Trophoblast cell (in vitro differentiated cells and primary cell): ENCODE measurements at regions not wholly inside any gene's neighbourhood (a gene's known extent, or its start where the extent isn't known, plus 50 kb on each side); places are given as distances from the start of the nearest gene placed in this dataset.

Experiments
- DNase-seq, 2 donors: peaks; one replicate each; pipeline ENCODE4 v3.0.0-alpha.2; 2016
- H2AFZ ChIP-seq: 2 replicates; pipeline ENCODE4 v1.6.1; 2013; ENCODE audit warnings: low read length, moderate library complexity, mild to moderate bottlenecking; ENCODE audit not compliant: insufficient read depth, poor library complexity
- H2AK5ac ChIP-seq: 2 replicates; pipeline ENCODE4 v1.6.1; 2013; ENCODE audit warnings: mild to moderate bottlenecking, low read length
- H2BK120ac ChIP-seq: 2 replicates; pipeline ENCODE4 v1.6.1; 2013; ENCODE audit warnings: low read length, mild to moderate bottlenecking, moderate library complexity; ENCODE audit not compliant: insufficient read depth, poor library complexity
- H2BK12ac ChIP-seq: 2 replicates; pipeline ENCODE4 v1.6.1; 2013; ENCODE audit warnings: mild to moderate bottlenecking, low read length, moderate library complexity
- H2BK5ac ChIP-seq: 2 replicates; pipeline ENCODE4 v1.6.1; 2013; ENCODE audit warnings: low read length, low read depth, moderate library complexity, mild to moderate bottlenecking; ENCODE audit not compliant: poor library complexity
- H3K14ac ChIP-seq: 2 replicates; pipeline ENCODE4 v1.6.1; 2013; ENCODE audit warnings: mild to moderate bottlenecking, low read length
- H3K18ac ChIP-seq: 2 replicates; pipeline ENCODE4 v1.6.1; 2013; ENCODE audit warnings: mild to moderate bottlenecking, low read length
- H3K23ac ChIP-seq: 2 replicates; pipeline ENCODE4 v1.6.1; 2013; ENCODE audit warnings: low read length
- H3K27ac ChIP-seq: 2 replicates; pipeline ENCODE4 v1.5.1; 2013; ENCODE audit warnings: low read depth, mild to moderate bottlenecking, inconsistent platforms, low read length, moderate library complexity
- H3K27me3 ChIP-seq: 2 replicates; pipeline ENCODE4 v1.6.1; 2013; ENCODE audit warnings: inconsistent platforms, mild to moderate bottlenecking, low read length, moderate library complexity; ENCODE audit not compliant: insufficient read depth
- H3K36me3 ChIP-seq, 2 experiments: 1 replicate in 1 of 2; 2 replicates in 1 of 2; pipeline ENCODE4 v1.6.1; 2013; ENCODE audit warnings: low read length in 2 of 2, mild to moderate bottlenecking in 2 of 2, moderate library complexity in 1 of 2; ENCODE audit not compliant: insufficient read depth in 2 of 2, control insufficient read depth in 1 of 2
- H3K4ac ChIP-seq: 2 replicates; pipeline ENCODE4 v1.6.1; 2013; ENCODE audit warnings: low read depth, mild to moderate bottlenecking, low read length, moderate library complexity
- H3K4me1 ChIP-seq, 2 experiments: 1 replicate in 1 of 2; 2 replicates in 1 of 2; pipeline ENCODE4 v1.6.1; 2013; ENCODE audit warnings: low read length in 2 of 2, mild to moderate bottlenecking in 2 of 2, moderate library complexity in 1 of 2; ENCODE audit not compliant: insufficient read depth in 2 of 2, control insufficient read depth in 1 of 2
- H3K4me2 ChIP-seq: 2 replicates; pipeline ENCODE4 v1.6.1; 2013; ENCODE audit warnings: inconsistent platforms, mild to moderate bottlenecking, low read length, moderate library complexity
- H3K4me3 ChIP-seq: 2 replicates; pipeline ENCODE4 v1.5.1; 2013; ENCODE audit warnings: mild to moderate bottlenecking, low read depth, low read length, inconsistent platforms
- H3K79me1 ChIP-seq: one replicate; pipeline ENCODE4 v1.6.1; 2013; ENCODE audit warnings: low read length
- H3K79me2 ChIP-seq: 2 replicates; pipeline ENCODE4 v1.6.1; 2013; ENCODE audit warnings: low read length, mild to moderate bottlenecking; ENCODE audit not compliant: control insufficient read depth, insufficient read depth, poor library complexity
- H3K9ac ChIP-seq: 2 replicates; pipeline ENCODE4 v1.6.1; 2013; ENCODE audit warnings: mild to moderate bottlenecking, low read length
- H3K9me3 ChIP-seq: 2 replicates; pipeline ENCODE4 v1.6.1; 2013; ENCODE audit warnings: low read depth, mild to moderate bottlenecking, control low read depth, inconsistent platforms, low read length; ENCODE audit not compliant: insufficient read depth
- H4K12ac ChIP-seq: 2 replicates; pipeline ENCODE4 v1.6.1; 2013; ENCODE audit warnings: low read depth, mild to moderate bottlenecking, low read length, moderate library complexity
- H4K8ac ChIP-seq: 2 replicates; pipeline ENCODE4 v1.6.1; 2013; ENCODE audit warnings: low read depth, mild to moderate bottlenecking, low read length, moderate library complexity
- H4K91ac ChIP-seq: one replicate; pipeline ENCODE4 v1.6.1; 2013; ENCODE audit warnings: low read depth, mild to moderate bottlenecking, low read length, moderate library complexity
- WGBS: extraction: QIAGEN DNeasy Blood & Tissue Kit; methylation state at CpG from one replicate; pipeline ENCODE4 v1.1.7; 2013; ENCODE audit warnings: missing lambda C conversion rate; ENCODE audit not compliant: insufficient read length, insufficient coverage; ENCODE audit errors: extremely low coverage; 5-methylcytosine and 5-hydroxymethylcytosine counted together

DNA sequence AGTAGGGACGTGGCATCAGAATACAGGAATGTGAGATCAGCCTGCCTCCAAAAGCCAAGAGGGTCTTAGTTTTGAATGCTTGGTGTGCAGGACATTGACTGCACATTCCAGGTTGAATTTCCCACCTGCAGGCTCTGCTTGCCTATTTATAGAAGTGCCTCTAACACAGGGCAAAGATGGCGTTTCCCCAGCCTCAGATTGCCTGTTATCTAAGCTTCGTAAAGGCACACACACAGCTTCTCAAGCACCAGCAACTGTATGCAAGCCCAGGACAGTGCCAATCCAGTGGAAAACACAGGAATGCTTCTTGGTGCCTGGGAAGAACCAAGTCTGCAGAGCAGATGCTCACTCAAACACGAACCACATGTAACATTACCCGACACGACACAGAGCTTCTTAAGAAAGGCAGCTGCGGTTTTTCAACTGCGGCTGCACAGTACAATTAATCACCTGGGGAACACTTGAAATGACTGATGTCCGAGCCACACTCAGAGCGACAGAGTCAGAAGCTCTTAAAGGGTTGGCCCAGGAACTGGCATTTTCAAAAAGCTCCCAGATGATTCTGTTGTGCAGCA lies 90.0 kb upstream of the ANKRD34C start:
- no peaks in the 10 kb centered on the region for H3K79me1 ChIP-seq
- no peak overlapping the region for H4K12ac ChIP-seq
- no peaks in the 10 kb centered on the region for H3K79me2 ChIP-seq
- H3K9me3 ChIP-seq, result no peaks in the 10 kb centered on the region
- H3K27ac ChIP-seq, result no peak overlapping the region
- no peak overlapping the region for H3K4me3 ChIP-seq
- H2BK120ac ChIP-seq, result no peak overlapping the region
- no CpG with 5 or more reads among the region's 10 CpGs for WGBS
- H2BK5ac ChIP-seq, result no peak overlapping the region
- H3K36me3 ChIP-seq, result no peaks in the 10 kb centered on the region
- no peaks in the 10 kb centered on the region for H3K4me1 ChIP-seq
- H3K14ac ChIP-seq, result no peak overlapping the region
- no peaks in the 10 kb centered on the region for H3K27me3 ChIP-seq
- no peak overlapping the region for H3K18ac ChIP-seq
- no peak overlapping the region for H2BK12ac ChIP-seq
- DNase-seq, result no peak
- H4K91ac ChIP-seq, result no peak overlapping the region
- H4K8ac ChIP-seq, result no peak overlapping the region
- H3K23ac ChIP-seq, result no peak overlapping the region
- no peak overlapping the region for H2AK5ac ChIP-seq
- H2AFZ ChIP-seq, result no peak overlapping the region
- no peak overlapping the region for H3K4me2 ChIP-seq
- H3K4ac ChIP-seq, result no peak overlapping the region
- no peak overlapping the region for H3K9ac ChIP-seq

DNA sequence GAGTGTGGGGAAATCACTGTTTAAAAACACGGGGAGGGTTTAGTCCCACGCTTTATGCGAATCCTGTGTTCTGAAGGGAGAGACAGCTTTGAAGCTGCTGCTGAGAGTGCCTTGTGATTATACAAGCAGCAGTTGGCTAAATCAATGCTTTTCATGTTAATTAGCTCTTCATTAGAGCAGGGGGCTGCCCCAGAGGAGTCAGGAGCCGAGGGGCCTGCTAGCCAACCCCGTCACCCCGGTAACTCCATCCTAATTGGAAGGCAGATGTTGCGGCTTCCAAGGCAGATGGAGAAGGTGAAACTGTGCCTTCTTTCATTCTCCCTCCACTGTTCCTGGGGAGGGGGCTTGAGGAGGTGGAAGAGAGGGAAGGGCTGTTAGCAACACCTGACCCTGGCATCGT lies 92.4 kb upstream of the ANKRD34C start:
- H4K91ac ChIP-seq, result no peak overlapping the region
- no peaks in the 10 kb centered on the region for H3K27me3 ChIP-seq
- DNase-seq, result no peak
- H3K9me3 ChIP-seq, result no peaks in the 10 kb centered on the region
- H3K27ac ChIP-seq, result no peak overlapping the region
- no peak overlapping the region for H3K23ac ChIP-seq
- no peak overlapping the region for H2BK12ac ChIP-seq
- H2BK5ac ChIP-seq, result no peak overlapping the region
- no peak overlapping the region for H4K12ac ChIP-seq
- H4K8ac ChIP-seq, result no peak overlapping the region
- no peaks in the 10 kb centered on the region for H3K36me3 ChIP-seq
- no peaks in the 10 kb centered on the region for H3K79me2 ChIP-seq
- no peak overlapping the region for H2AK5ac ChIP-seq
- H3K4ac ChIP-seq, result no peak overlapping the region
- no peak overlapping the region for H3K4me3 ChIP-seq
- H3K9ac ChIP-seq, result no peak overlapping the region
- H2BK120ac ChIP-seq, result no peak overlapping the region
- H3K4me1 ChIP-seq, result no peaks in the 10 kb centered on the region
- no CpG with 5 or more reads among the region's 8 CpGs for WGBS
- H3K4me2 ChIP-seq, result no peak overlapping the region
- H2AFZ ChIP-seq, result no peak overlapping the region
- H3K79me1 ChIP-seq, result no peaks in the 10 kb centered on the region
- H3K14ac ChIP-seq, result no peak overlapping the region
- H3K18ac ChIP-seq, result no peak overlapping the region

GRCh38 chr15:79186616-79187015 lies 95.9 kb upstream of the ANKRD34C start:
- Histone ChIP-seq H3K27ac (no peak overlapping the region), H4K91ac (no peak overlapping the region), H3K79me1 (no peaks in the 10 kb centered on the region), H3K4me1 (peaks cover 0 to 3% of the 10 kb centered on the region in 2 experiments), H3K4me2 (no peak overlapping the region), H2BK5ac (no peak overlapping the region), H3K36me3 (no peaks in the 10 kb centered on the region), H2AK5ac (no peak overlapping the region), H3K9ac (no peak overlapping the region), H3K79me2 (no peaks in the 10 kb centered on the region), H4K12ac (no peak overlapping the region), H3K18ac (no peak overlapping the region), H2BK12ac (no peak overlapping the region), H3K27me3 (no peaks in the 10 kb centered on the region), H3K4ac (no peak overlapping the region), H3K4me3 (no peak overlapping the region), H3K14ac (no peak overlapping the region), H3K23ac (no peak overlapping the region), H4K8ac (no peak overlapping the region), H3K9me3 (no peaks in the 10 kb centered on the region), H2BK120ac (no peak overlapping the region), H2AFZ (no peak overlapping the region)
- no peak for DNase-seq
- no CpG with 5 or more reads among the region's 8 CpGs for WGBS

DNA sequence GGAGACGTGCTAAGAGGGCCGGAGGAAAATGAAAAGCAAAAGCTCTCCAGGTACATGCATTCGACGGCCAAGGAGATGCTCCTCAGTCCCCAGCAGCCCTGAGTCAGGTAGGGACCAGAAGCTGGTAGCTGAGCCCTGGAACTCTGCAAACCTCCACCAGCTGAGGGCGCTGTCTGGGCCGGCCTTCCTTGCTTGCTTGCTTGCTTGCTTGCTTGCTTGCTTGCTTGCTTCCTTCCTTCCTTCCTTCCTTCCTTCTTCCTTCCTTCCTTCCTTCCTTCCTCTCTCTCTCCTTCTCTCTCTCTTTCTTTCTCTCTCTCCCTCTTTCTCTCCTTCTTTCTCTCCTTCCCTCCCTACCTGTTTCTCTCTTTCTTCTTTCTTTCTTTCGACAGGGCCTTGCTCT lies 94.6 kb upstream of the RASGRF1 start:
- no peak overlapping the region for H3K18ac ChIP-seq
- no peak overlapping the region for H2AK5ac ChIP-seq
- DNase-seq, result no peak
- H3K4ac ChIP-seq, result no peak overlapping the region
- no peak overlapping the region for H4K8ac ChIP-seq
- H3K27ac ChIP-seq, result no peak overlapping the region
- no peak overlapping the region for H4K91ac ChIP-seq
- no peak overlapping the region for H3K23ac ChIP-seq
- no peaks in the 10 kb centered on the region for H3K79me2 ChIP-seq
- H2BK120ac ChIP-seq, result no peak overlapping the region
- H3K9ac ChIP-seq, result no peak overlapping the region
- H3K9me3 ChIP-seq, result no peaks in the 10 kb centered on the region
- no peak overlapping the region for H3K4me3 ChIP-seq
- peaks cover 2% of the 10 kb centered on the region for H3K79me1 ChIP-seq
- H3K4me2 ChIP-seq, result no peak overlapping the region
- no CpG with 5 or more reads among the region's 7 CpGs for WGBS
- peaks cover 0 to 3% of the 10 kb centered on the region in 2 experiments for H3K4me1 ChIP-seq
- H4K12ac ChIP-seq, result no peak overlapping the region
- H3K36me3 ChIP-seq, result no peaks in the 10 kb centered on the region
- no peak overlapping the region for H2BK5ac ChIP-seq
- H2AFZ ChIP-seq, result no peak overlapping the region
- no peaks in the 10 kb centered on the region for H3K27me3 ChIP-seq
- H2BK12ac ChIP-seq, result no peak overlapping the region
- H3K14ac ChIP-seq, result no peak overlapping the region
